LNCAP (cell line): ENCODE measurements at regions not wholly inside any gene's neighbourhood (a gene's known extent, or its start where the extent isn't known, plus 50 kb on each side); places are given as distances from the start of the nearest gene placed in this dataset.

ENCODE experiments used
- TF ChIP-seq, protein P1 (sequence below): fragments of 450-650 bp; IDR thresholded peaks from 2 replicates; pipeline ENCODE4 v1.5.1; 2017; ENCODE audit warnings: mild to moderate bottlenecking

DNA sequence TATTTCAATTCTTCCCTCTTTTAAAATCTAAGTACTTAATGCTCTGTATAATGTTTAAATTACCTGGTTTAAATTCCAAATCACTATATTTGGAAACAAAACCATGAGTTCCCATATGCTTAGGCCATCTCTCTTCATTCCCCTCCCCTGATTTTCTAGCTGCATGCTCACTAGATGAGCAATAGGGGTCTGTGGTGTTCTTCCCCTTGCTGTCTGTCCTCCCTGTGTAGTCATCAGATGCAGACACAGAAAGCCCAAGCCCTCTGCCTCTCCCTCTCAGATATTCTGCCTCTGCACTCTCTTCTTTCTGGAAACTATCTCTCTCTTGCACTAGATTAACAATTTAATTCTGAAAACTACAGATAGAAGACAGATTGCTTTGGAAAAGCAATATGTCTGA lies 1730.2 kb downstream of the OLFM4 start:
- TF ChIP-seq, protein P1, sequence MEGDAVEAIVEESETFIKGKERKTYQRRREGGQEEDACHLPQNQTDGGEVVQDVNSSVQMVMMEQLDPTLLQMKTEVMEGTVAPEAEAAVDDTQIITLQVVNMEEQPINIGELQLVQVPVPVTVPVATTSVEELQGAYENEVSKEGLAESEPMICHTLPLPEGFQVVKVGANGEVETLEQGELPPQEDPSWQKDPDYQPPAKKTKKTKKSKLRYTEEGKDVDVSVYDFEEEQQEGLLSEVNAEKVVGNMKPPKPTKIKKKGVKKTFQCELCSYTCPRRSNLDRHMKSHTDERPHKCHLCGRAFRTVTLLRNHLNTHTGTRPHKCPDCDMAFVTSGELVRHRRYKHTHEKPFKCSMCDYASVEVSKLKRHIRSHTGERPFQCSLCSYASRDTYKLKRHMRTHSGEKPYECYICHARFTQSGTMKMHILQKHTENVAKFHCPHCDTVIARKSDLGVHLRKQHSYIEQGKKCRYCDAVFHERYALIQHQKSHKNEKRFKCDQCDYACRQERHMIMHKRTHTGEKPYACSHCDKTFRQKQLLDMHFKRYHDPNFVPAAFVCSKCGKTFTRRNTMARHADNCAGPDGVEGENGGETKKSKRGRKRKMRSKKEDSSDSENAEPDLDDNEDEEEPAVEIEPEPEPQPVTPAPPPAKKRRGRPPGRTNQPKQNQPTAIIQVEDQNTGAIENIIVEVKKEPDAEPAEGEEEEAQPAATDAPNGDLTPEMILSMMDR, result no peak

DNA sequence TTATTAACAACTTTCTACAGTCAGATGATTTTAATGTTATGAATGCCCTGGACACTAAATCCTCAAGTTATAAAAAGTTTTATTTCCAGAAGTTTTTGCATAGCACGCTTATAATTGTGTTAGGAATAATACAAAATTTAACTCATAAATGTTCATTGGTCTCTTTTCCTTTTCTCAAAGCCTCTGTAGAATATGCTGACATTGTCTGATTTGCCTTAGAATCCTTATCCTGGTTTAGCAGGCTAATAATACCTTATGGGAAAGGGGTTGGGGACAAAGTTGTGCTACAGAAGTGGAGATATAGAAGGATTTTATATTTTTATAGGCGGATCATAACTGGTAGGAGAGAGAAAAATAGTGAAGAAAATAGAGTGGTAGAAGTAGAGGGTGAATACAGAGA lies 1739.6 kb downstream of the OLFM4 start:
- TF ChIP-seq, protein P1, result no peak

DNA sequence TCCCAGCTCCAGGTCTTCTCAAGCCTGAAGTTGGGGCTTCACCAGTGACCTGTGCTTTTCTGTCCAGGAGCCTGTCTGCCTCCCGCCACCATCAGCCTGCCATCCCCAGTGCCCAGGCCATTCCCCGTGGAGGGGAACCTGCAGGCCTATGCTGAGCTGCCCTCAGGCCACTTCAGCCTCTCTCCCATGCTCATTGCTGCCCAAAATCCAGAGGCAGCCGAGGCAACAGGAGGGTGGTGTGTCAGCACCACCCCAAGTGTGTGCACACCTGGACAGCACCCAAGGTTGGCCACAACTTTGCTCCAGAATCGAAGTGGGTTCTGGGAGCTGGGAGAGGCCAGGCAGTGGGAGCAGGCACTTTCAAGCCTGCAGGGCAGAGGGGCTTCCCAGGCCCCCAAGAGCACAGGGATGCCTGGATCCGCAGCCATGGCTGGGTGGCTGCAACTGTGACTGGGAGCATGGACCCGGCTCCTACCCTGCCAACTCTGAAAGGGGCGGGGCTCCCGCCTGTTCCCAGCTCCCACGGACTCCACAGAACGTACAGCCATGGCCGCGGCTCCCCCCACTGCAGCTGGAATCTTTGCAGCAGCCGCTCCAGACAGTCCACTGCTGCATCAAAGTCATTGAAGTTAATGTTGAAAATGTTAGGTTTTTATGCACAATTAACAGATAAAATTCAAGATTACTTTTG lies 1747.0 kb downstream of the OLFM4 start:
- TF ChIP-seq, protein P1, result no peak

DNA sequence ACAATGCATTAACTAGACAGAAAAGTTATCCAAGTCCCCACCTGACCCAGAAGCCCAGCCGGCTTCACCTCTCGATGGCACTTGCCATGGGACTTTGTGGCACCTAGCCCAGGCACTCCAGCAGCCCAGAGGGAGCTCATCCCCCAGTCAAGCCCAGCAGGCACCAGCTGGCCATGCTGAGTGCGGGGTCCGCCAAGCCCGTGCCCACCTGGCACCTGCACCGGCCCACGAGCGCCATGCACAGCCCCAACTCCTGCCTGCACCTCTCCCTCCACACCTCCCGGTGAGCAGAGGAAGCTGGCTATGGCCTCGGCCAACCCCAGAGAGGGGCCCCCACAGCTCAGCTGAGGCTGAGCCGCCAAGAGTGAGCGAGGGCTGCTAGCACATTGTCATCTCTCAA lies 1759.1 kb downstream of the OLFM4 start:
- TF ChIP-seq, protein P1, result no peak

DNA sequence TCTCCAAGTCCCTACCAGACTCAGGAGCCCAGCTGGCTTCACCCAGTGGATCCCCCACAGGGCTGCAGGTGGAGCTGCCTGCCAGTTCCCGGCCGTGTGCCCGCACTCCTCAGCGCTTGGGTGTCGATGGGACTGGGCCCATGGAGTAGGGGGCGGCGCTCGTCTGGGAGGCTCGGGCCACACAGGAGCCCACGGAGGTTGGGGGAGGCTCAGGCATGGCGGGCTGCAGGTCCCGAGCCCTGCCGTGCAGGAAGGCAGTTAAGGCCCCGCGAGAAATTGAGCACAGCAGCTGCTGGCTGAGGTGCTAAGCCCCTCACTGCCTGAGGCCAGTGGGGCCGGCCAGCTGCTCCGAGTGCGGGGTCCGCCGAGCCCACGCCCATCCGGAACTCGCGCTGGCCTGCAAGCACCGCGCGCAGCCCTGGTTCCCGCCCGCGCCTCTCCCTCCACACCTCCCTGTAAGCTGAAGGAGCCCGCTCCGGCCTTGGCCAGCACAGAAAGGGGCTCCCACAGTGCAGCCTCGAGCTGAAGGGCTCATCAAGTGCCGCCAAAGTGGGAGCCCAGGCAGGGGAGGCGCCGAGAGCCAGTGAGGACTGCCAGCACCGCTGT lies 1771.1 kb downstream of the OLFM4 start:
- TF ChIP-seq, protein P1, result no peak

DNA sequence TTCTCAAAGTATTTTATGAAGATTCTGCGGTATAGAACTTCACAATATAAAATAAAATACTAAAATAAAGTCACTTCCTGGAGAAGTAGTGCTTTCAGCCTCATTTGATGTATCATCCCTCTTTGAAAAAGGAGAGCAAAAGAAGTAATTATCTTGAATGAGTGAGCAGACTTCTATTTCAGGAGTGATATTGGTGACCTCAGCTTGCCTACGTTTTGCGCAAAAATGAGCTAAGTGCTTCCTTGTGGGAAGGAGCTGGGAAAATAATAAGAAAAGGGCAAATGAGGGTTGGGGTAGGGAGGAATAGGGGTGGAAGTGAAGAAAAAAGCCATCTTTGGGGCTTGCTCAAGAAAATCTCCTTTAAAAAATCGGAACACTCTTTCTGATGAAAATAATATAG lies 1773.6 kb downstream of the OLFM4 start:
- TF ChIP-seq, protein P1, result no peak

DNA sequence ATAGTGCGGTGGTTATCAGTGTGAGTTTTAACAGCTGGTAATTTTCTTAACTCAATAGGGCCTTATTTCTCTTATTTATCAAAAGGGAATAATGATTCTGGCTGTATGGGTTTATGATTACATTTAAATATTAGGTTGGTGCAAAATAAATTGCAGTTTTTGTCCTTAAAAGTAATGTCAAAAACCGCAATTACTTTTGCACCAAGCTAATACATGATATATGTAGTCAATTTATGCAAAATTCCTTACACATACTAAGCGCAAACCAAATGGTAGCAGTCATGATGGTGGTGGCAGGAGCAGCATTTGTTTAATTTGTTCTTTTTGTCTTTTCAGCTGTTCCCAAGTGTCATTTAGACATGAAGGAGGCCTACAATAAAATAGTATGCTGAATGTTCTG lies 1777.1 kb downstream of the OLFM4 start:
- TF ChIP-seq, protein P1, result no peak
